Fibroblast of villous mesenchyme (primary cell): ENCODE measurements at regions not wholly inside any gene's neighbourhood (a gene's known extent, or its start where the extent isn't known, plus 50 kb on each side); places are given as distances from the start of the nearest gene placed in this dataset.

Source experiments
- DNase-seq: peaks from one replicate; pipeline ENCODE4 v3.0.0-alpha.2; 2010; ENCODE audit warnings: low read depth
- H3K4me3 ChIP-seq: 2 replicates; pipeline ENCODE4 v1.5.1; 2011; ENCODE audit warnings: low read depth, mild to moderate bottlenecking, low read length
- TF ChIP-seq, protein P1 (sequence below): IDR thresholded peaks from 2 replicates; pipeline ENCODE4 v1.5.1; 2012; ENCODE audit warnings: low read depth, mild to moderate bottlenecking, low read length; ENCODE audit not compliant: insufficient read depth

- no peak overlapping the region for H3K4me3 ChIP-seq
- DNase-seq = no peak
- TF ChIP-seq, protein P1, sequence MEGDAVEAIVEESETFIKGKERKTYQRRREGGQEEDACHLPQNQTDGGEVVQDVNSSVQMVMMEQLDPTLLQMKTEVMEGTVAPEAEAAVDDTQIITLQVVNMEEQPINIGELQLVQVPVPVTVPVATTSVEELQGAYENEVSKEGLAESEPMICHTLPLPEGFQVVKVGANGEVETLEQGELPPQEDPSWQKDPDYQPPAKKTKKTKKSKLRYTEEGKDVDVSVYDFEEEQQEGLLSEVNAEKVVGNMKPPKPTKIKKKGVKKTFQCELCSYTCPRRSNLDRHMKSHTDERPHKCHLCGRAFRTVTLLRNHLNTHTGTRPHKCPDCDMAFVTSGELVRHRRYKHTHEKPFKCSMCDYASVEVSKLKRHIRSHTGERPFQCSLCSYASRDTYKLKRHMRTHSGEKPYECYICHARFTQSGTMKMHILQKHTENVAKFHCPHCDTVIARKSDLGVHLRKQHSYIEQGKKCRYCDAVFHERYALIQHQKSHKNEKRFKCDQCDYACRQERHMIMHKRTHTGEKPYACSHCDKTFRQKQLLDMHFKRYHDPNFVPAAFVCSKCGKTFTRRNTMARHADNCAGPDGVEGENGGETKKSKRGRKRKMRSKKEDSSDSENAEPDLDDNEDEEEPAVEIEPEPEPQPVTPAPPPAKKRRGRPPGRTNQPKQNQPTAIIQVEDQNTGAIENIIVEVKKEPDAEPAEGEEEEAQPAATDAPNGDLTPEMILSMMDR = no peak
Observed at GRCh38 chr2:83844490-83844889, 614.6 kb downstream of the SUCLG1 start.

DNA sequence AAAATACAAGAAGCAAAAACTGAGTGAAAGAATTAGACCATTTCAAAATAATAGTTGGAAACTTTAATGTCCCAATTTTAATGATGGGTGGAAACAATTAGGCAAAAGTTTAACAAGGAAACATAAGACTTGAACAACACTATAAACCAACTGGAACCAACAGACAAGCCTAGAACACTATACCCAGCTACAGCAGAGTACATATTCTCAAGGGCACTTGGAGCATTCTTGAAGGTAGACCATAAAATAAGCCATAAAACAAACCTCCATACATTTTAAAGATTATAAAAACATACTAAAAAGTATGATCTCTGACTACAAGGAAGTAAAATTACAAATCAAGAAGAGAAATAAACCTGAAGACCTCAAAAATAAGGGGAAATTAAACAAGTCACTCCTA is 616.7 kb downstream of the SUCLG1 start:
- no peak overlapping the region for H3K4me3 ChIP-seq
- TF ChIP-seq, protein P1 = no peak
- DNase-seq = no peak

DNA sequence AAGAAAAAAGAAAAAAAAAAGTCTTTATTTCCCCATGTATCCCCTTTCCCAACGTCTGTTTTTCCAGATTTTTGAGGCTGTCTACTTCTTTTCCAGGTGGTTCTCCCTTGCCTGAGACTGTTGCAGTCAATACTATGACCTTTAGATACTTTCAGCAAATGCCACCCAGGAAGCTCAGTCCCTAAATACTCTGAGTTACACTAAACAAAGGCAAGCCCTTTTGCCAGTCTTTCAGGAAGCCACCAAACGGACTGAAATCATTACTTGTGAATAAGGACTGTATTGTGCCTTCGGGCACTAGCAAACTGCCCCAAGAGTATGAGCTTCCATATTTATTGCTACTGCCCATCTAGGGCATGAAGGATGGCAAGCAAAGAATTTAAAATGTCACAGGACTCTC is 621.3 kb downstream of the SUCLG1 start:
- H3K4me3 ChIP-seq = no peak overlapping the region
- TF ChIP-seq, protein P1 = no peak
- no peak for DNase-seq

DNA sequence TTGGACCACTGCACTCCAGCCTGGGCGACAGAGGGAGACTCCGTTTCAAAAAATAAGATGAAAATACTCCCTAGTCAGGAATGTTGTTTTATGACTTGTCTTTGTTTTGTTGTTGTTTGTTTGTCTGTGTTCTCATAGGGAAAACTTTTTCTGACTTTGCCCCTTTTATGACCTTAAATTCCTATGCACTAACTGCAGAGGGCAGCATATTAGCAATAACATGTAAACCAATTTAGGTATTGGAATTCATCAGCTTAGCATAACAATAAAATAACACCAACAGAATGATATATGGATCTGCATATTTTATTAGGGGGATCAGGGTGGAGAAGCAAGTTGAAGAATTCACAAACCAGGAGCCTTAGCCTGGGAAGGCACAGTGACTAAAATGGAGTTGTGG is 631.5 kb downstream of the SUCLG1 start:
- DNase-seq = no peak
- H3K4me3 ChIP-seq = no peak overlapping the region
- TF ChIP-seq, protein P1 = no peak

DNA sequence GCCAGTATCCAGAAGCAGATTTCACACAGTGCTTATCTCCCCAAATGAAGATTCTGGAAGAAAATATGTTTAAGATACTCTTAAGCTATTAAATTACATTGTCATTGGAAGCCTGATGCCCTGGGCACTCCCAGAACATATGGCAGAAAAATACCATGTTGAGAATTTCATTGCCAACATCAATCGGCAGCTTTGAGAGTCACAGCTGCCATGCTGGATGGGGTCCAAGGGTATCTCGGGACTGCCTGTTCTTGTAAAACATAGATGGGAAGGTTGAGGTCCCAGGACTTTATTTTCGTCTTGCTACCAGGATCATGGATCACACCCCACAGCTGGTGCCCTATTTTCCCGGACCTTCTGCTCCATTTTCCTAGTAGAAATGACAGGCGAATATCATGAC is 632.5 kb downstream of the SUCLG1 start:
- no peak overlapping the region for H3K4me3 ChIP-seq
- TF ChIP-seq, protein P1 = no peak
- DNase-seq = no peak

DNA sequence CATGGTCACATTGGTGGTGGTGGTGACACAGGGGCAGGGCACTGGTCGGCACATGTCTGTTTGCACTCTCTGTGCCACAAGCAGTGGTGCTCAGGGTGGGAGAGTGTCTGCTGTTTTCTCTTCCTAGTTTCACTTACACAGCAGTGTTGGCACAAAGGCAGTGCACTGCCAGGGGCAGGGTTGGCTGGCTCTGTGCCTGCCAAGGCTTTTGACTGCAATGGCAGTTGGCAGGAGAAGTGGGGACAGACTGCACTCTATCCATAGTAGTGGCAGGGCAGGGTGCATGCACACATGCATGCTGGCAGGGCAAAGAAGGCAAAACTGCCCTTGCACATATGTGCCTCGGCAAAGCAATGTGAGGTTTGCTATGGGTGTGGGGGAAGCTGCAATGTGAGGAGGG is 635.9 kb downstream of the SUCLG1 start:
- TF ChIP-seq, protein P1 = no peak
- no peak overlapping the region for H3K4me3 ChIP-seq
- DNase-seq = no peak

DNA sequence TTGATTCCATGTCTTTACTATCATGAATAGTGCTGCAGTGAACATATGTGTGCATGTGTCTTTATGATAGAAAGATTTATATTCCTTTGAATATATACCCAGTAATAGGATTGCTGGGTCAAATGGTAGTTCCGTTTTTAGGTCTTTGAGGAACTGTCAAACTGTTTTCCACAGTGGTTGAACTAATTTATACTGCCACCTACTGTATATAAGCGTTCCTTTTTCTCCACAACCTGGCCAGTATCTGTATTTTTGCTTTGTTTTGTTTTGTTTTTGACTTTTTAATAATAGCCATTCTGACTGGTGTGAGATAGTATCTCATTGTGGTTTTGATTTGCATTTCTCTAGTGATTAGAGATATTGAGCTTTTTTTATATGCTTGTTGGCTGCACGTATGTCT is 641.6 kb downstream of the SUCLG1 start:
- TF ChIP-seq, protein P1 = peak; percentile 5
- DNase-seq = peak; percentile 0
- H3K4me3 ChIP-seq = no peak overlapping the region
